Lung (tissue), 11 donors: ENCODE measurements at regions not wholly inside any gene's neighbourhood (a gene's known extent, or its start where the extent isn't known, plus 50 kb on each side); places are given as distances from the start of the nearest gene placed in this dataset.
A peak's percentile ranks its signal among the peaks of the same experiment; 100 is the strongest.

Experiments
- ATAC-seq: fragments of 200-7000 bp; cut with Tn5 transposase; one replicate; pipeline ENCODE4 v1.9.1; 2020; ENCODE audit warnings: moderate number of reproducible peaks; ENCODE audit not compliant: insufficient read depth, low FRiP score
- DNase-seq, 3 donors: peaks; one replicate each; pipeline ENCODE4 v3.0.0-alpha.2; 2013 to 2017
- H3K27ac ChIP-seq, 2 donors: one replicate each; pipeline ENCODE4 v1.5.1; 2013; ENCODE audit warnings: mild to moderate bottlenecking in 2 of 2, moderate library complexity in 2 of 2, control low read depth in 1 of 2, inconsistent platforms in 1 of 2, low read depth in 1 of 2, low read length in 1 of 2
- H3K27me3 ChIP-seq, 3 donors: one replicate each; pipeline ENCODE4 v1.5.1; 2013; ENCODE audit warnings: low read length in 2 of 3; ENCODE audit not compliant: control insufficient read depth in 3 of 3, insufficient read depth in 3 of 3
- H3K36me3 ChIP-seq, 4 donors: one replicate each; pipeline ENCODE4 v1.5.1; 2013; ENCODE audit warnings: low read length in 4 of 4, mild to moderate bottlenecking in 1 of 4, moderate library complexity in 1 of 4; ENCODE audit not compliant: control insufficient read depth in 4 of 4, insufficient read depth in 4 of 4
- H3K4me1 ChIP-seq, 5 donors: one replicate each; pipeline ENCODE4 v1.5.1; 2013; ENCODE audit warnings: low read length in 5 of 5, mild to moderate bottlenecking in 2 of 5, moderate library complexity in 1 of 5; ENCODE audit not compliant: control insufficient read depth in 5 of 5, insufficient read depth in 5 of 5
- H3K4me3 ChIP-seq: one replicate; pipeline ENCODE4 v1.5.1; 2013; ENCODE audit warnings: mild to moderate bottlenecking, control low read depth, moderate library complexity
- H3K9ac ChIP-seq, 2 donors: one replicate each; pipeline ENCODE4 v1.5.1; 2013; ENCODE audit warnings: low read length in 2 of 2, control low read depth in 1 of 2; ENCODE audit not compliant: insufficient read depth in 1 of 2
- H3K9me3 ChIP-seq, 4 donors: one replicate each; pipeline ENCODE4 v1.5.1; 2013; ENCODE audit warnings: low read length in 3 of 4, mild to moderate bottlenecking in 1 of 4, moderate library complexity in 1 of 4; ENCODE audit not compliant: control insufficient read depth in 4 of 4, insufficient read depth in 3 of 4
- WGBS, 2 donors: extraction: QIAGEN DNeasy Blood & Tissue Kit; methylation state at CpG; one replicate each; pipeline ENCODE4 v1.1.7; 2013; 5-methylcytosine and 5-hydroxymethylcytosine counted together
- TF ChIP-seq, protein P1 (sequence below): IDR thresholded peaks from 2 replicates; pipeline ENCODE4 v1.5.1; 2012; ENCODE audit warnings: mild to moderate bottlenecking; ENCODE audit errors: control extremely low read depth, extremely low read depth
- donor health status: control.
- donor health status: control.
- donor health status: Bipolar disorder and iron deficiency.
- donor health status: healthy.
- donor health status: DM: yes; HTN: yes; CAD: no.

DNA sequence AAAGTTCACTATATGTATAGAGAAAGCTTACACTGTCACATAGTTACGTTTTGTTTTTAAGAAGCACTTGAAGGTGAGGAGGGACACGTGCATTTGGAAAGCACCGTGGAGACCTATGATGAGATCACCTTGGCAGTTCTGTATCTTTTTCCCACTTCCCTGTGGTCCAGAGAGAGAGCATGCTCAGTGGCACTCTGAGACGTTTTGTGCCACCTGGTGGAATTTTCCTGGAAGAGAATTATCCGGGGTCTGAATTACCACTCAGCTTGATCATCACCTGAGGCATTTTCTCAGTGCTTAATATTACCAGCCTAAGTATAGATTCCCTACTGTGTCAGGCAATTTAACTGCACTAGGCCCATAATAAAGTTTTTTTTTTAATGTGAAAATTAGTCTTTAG lies 469.4 kb upstream of the SMIM21 start:
- Histone ChIP-seq H3K4me3 (no peak overlapping the region), H3K4me1 (peaks cover 0 to 3% (median 0%) of the 10 kb centered on the region in 5 donors), H3K27me3 (no peaks in the 10 kb centered on the region), H3K27ac (no peak overlapping the region), H3K9me3 (peaks cover 0 to 2% (median 0%) of the 10 kb centered on the region in 4 donors), H3K9ac (no peak overlapping the region), H3K36me3 (no peaks in the 10 kb centered on the region)
- ATAC-seq, result no peak
- TF ChIP-seq, protein P1, sequence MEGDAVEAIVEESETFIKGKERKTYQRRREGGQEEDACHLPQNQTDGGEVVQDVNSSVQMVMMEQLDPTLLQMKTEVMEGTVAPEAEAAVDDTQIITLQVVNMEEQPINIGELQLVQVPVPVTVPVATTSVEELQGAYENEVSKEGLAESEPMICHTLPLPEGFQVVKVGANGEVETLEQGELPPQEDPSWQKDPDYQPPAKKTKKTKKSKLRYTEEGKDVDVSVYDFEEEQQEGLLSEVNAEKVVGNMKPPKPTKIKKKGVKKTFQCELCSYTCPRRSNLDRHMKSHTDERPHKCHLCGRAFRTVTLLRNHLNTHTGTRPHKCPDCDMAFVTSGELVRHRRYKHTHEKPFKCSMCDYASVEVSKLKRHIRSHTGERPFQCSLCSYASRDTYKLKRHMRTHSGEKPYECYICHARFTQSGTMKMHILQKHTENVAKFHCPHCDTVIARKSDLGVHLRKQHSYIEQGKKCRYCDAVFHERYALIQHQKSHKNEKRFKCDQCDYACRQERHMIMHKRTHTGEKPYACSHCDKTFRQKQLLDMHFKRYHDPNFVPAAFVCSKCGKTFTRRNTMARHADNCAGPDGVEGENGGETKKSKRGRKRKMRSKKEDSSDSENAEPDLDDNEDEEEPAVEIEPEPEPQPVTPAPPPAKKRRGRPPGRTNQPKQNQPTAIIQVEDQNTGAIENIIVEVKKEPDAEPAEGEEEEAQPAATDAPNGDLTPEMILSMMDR, result no peak
- 31 to 38% methylated on average over 5 of the region's 5 CpGs for WGBS, 2 donors
- DNase-seq, result peak in 1 of 3 donors; percentile 39

DNA sequence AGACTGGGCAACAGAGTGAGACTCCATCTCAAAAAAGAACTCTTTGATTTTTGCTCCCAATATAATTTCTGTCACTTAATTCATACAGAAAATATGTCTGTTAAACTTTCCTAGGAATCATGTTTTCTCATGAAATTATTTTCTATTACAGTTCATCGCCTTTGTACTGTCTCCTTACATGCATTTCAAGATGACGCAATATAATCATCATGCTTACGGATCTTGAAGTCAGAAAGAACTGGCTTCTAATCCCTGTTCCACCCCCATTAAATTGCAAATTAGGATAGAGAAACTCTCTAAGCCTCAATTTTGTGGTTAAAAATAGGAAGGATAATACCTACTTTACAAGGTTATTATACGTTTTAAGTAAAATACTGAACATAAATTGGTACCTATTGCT lies 467.6 kb upstream of the SMIM21 start:
- WGBS, 2 donors, result 91 to 93% methylated on average over 4 of the region's 4 CpGs
- H3K4me3 ChIP-seq, result no peak overlapping the region
- no peaks in the 10 kb centered on the region for H3K36me3 ChIP-seq
- H3K4me1 ChIP-seq, result peaks cover 0 to 3% (median 0%) of the 10 kb centered on the region in 5 donors
- no peak for ATAC-seq
- H3K9ac ChIP-seq, result no peak overlapping the region
- DNase-seq, result no peak
- TF ChIP-seq, protein P1, result no peak
- H3K27me3 ChIP-seq, result no peaks in the 10 kb centered on the region
- H3K9me3 ChIP-seq, result peaks cover 0 to 2% (median 0%) of the 10 kb centered on the region in 4 donors
- H3K27ac ChIP-seq, result no peak overlapping the region

DNA sequence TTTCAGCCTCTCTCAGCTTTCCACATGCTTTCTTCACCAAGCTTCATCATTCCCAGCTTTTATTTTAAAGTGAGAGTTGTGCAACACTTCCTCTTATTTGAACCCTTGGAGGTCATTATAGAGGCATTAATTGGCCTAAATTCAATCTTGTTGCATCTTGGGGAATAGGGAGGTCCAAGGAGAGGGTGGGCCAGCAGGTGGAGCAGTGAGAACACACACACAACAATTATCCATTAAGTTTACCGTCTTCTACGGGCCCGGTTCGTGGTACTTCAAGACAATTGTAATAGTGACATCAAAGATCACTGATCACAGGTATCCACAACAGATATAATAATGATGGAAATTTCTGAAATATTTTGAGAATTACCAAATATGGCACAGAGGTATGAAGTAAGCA lies 457.2 kb upstream of the SMIM21 start:
- 87 to 89% methylated on average over 4 of the region's 4 CpGs for WGBS, 2 donors
- no peak for ATAC-seq

More for the DNA sequence above, 457.2 kb upstream of the SMIM21 start:
- no peak for DNase-seq
- H3K9me3 ChIP-seq, result peaks cover 0 to 5% (median 1%) of the 10 kb centered on the region in 4 donors
- H3K36me3 ChIP-seq, result no peaks in the 10 kb centered on the region
- H3K9ac ChIP-seq, result no peak overlapping the region
- TF ChIP-seq, protein P1, result no peak
- no peaks in the 10 kb centered on the region for H3K27me3 ChIP-seq
- peaks cover 0 to 29% (median 1%) of the 10 kb centered on the region in 5 donors for H3K4me1 ChIP-seq
- H3K4me3 ChIP-seq, result no peak overlapping the region
- no peak overlapping the region for H3K27ac ChIP-seq
